Chondrocyte (in vitro differentiated cells): ENCODE measurements at regions not wholly inside any gene's neighbourhood (a gene's known extent, or its start where the extent isn't known, plus 50 kb on each side); places are given as distances from the start of the nearest gene placed in this dataset.

Experiments used
- DNase-seq: peaks from one replicate; pipeline ENCODE4 v3.0.0; 2021; ENCODE audit warnings: mixed read lengths, low spot score
- H3K27ac Mint-ChIP-seq: one replicate; pipeline ENCODE4 v1.8.0; 2021; ENCODE audit warnings: mild to moderate bottlenecking, moderate library complexity, mixed read lengths; ENCODE audit not compliant: unreplicated experiment
- H3K27me3 Mint-ChIP-seq: 2 replicates; pipeline ENCODE4 v1.8.0; 2021; ENCODE audit warnings: low read depth, mixed read lengths
- H3K36me3 Mint-ChIP-seq: 2 replicates; pipeline ENCODE4 v1.8.0; 2021; ENCODE audit warnings: low read depth, mixed read lengths
- H3K4me1 Mint-ChIP-seq: 2 replicates; pipeline ENCODE4 v1.8.0; 2021; ENCODE audit warnings: low read depth, mild to moderate bottlenecking, mixed read lengths
- H3K4me3 Mint-ChIP-seq: one replicate; pipeline ENCODE4 v1.8.0; 2021; ENCODE audit warnings: mild to moderate bottlenecking, moderate library complexity, mixed read lengths; ENCODE audit not compliant: unreplicated experiment
- H3K9me3 Mint-ChIP-seq: 2 replicates; pipeline ENCODE4 v1.8.0; 2021; ENCODE audit warnings: low read depth, mixed read lengths
- CTCF ChIP-seq: fragments of 200-600 bp; sonication (generic); IDR thresholded peaks from 2 replicates; pipeline ENCODE4 v1.5.0; 2021; ENCODE audit warnings: antibody characterized with exemption, mild to moderate bottlenecking, moderate library complexity

- no peak overlapping the region for H3K4me3 Mint-ChIP-seq
- H3K36me3 Mint-ChIP-seq = no peaks in the 10 kb centered on the region
- H3K4me1 Mint-ChIP-seq = peaks cover 15% of the 10 kb centered on the region
- peaks cover 2% of the 10 kb centered on the region for H3K27me3 Mint-ChIP-seq
- H3K9me3 Mint-ChIP-seq = peaks cover 6% of the 10 kb centered on the region
- DNase-seq = no peak
- TF ChIP-seq CTCF = no peak
- no peak overlapping the region for H3K27ac Mint-ChIP-seq
These were observed 54.7 kb upstream of the TPRG1 start for GRCh38 chr3:189117087-189117486.

- Mint-ChIP-seq H3K36me3 (no peaks in the 10 kb centered on the region), H3K9me3 (peaks cover 3% of the 10 kb centered on the region), H3K4me3 (no peak overlapping the region), H3K27ac (no peak overlapping the region), H3K27me3 (no peaks in the 10 kb centered on the region), H3K4me1 (peaks cover 15% of the 10 kb centered on the region)
- no peak for TF ChIP-seq CTCF
- no peak for DNase-seq
These were observed 52.9 kb upstream of the TPRG1 start for GRCh38 chr3:189118896-189119295.

- H3K36me3 Mint-ChIP-seq = no peaks in the 10 kb centered on the region
- H3K4me3 Mint-ChIP-seq = no peak overlapping the region
- H3K9me3 Mint-ChIP-seq = peaks cover 3% of the 10 kb centered on the region
- no peak overlapping the region for H3K27ac Mint-ChIP-seq
- DNase-seq = no peak
- TF ChIP-seq CTCF = no peak
- H3K27me3 Mint-ChIP-seq = no peaks in the 10 kb centered on the region
- H3K4me1 Mint-ChIP-seq = peaks cover 23% of the 10 kb centered on the region
These were observed 51.8 kb upstream of the TPRG1 start for GRCh38 chr3:189119950-189120349.

DNA sequence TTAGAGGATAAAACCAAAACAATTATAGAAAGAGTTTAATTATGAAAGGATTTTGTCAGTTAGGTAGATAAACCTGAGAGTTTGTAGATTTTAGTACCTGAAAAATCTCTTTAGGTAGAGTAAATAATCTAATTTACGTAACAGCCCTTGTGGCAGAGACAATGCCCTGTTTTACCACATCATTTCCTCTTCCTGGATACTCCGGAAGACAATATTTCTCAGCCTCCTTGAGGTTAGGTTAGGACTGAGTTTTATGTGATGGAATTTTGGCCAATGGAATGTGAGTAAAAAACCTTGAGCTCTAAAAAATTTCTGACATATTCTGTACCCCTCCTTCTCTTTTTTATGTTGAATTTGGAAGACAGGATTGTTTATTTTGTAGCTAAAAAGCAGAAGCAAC is 50.7 kb upstream of the TPRG1 start:
- TF ChIP-seq CTCF = no peak
- Mint-ChIP-seq H3K36me3 (no peaks in the 10 kb centered on the region), H3K4me3 (no peak overlapping the region), H3K27me3 (no peaks in the 10 kb centered on the region), H3K9me3 (peaks cover 3% of the 10 kb centered on the region), H3K4me1 (peaks cover 23% of the 10 kb centered on the region), H3K27ac (no peak overlapping the region)
- DNase-seq = no peak
